NCI-H146 treated with DMSO at 0.1 percent for 48 hours (cell line): ENCODE measurements at regions not wholly inside any gene's neighbourhood (a gene's known extent, or its start where the extent isn't known, plus 50 kb on each side); places are given as distances from the start of the nearest gene placed in this dataset.

Experiments used
- DNase-seq: peaks from one replicate; lab custom pipeline; 2025; ENCODE audit not compliant: unreplicated experiment; lab: John Stamatoyannopoulos, UW

- DNase-seq = no peak
Measured at GRCh38 chr5:117999939-118000549, 988.3 kb downstream of the DTWD2 start.

DNA sequence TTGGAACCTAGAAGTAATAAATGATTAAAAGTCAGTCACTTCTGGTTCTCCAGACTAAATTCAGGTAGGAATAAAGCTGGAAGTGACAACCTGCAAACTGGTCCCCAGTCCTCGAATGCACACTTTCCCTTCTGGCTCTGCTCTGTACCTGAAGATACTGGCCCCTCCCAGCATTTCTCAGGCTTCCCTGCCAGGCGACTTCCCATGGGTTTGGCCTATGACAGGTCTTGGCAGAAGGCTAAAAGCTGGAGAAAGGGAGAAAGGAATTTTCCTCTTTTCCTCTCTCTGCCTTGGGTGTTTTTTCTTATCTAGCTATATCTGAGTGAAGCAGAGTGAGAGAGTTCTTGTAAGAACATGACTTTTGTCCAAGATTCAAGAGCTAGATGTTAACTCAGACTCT lies 1005.7 kb downstream of the DTWD2 start:
- DNase-seq = no peak

DNA sequence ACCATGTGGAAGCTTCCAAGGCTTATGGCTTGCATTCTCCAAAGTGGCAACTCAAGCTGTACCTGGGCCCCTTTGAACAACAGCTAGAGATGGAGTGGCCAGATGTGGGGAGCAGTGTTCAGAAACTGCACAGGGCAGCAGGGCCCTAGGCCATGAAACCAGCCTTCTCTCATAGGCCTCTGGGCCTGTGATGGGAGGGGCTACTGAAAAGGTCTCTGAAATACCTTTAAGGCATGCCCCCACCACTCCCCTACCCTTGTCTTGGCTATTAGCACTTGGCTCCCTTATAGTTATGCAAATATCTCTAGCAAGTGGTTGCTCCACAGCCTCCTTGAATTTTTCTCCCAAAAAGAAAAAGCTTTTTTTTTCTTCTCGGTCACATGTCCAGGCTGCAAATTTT lies 1014.6 kb downstream of the DTWD2 start:
- no peak for DNase-seq

GRCh38 chr5:117955831-117956230 lies 1032.5 kb downstream of the DTWD2 start:
- DNase-seq = no peak

- DNase-seq = no peak
Measured at GRCh38 chr5:117954331-117954730, 1034.0 kb downstream of the DTWD2 start.

- DNase-seq = no peak
Measured at GRCh38 chr5:117953272-117953671, 1035.1 kb downstream of the DTWD2 start.

DNA sequence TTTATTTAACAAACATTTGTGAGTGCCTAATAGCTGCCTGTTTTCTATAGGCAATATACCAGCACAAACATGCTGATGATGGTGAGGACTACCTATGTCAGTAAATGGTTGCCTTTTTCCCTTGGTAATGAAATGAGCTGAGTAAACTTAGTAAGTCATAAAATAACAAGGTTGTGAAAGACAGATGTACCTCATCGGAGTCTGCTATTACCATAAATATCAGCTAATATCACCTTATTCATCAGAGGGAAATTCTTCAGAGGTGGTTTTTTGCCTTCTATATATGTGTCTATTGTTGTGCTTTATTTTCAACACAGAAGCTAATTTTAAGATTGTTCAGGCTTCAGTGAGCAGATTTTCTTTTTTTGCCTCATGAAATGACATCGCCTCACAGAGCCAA lies 1040.5 kb downstream of the DTWD2 start:
- DNase-seq = no peak

DNA sequence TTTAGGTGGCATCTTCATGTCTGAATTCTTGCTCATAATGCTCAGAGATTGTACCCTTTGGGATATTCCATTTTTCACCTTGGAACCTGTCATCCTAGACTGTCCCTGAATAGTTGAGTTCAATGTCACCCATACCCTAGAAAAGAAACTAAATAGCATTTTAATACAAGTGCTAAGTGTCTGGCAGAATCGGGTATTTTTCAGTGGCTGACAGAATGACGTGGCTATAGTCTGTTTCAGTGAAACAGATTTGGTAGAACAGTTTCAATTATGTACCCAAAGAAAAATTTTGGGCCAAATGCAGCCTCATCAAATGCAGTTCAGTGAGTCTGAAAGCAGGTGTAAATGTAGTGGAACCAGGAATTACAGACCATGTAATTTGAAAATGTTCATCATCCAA lies 1041.2 kb downstream of the DTWD2 start:
- no peak for DNase-seq

DNA sequence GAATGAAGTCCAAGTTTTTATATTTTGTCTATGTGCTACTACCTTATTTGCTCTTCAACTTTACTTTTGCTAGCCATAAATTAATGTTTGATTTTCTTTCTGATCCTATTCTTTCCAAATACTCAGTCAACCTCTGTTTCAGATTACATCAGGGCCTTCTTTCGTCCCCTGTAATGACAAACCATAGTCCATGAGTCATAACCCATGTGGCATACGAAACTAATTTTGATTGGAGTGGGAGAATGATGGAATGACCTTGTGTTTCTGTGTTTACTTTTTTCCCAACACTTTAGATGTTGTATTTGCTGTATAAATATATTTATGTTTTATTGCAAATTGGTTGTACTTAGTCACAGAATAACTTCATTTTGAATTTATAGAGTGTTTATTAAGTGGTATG lies 1043.1 kb downstream of the DTWD2 start:
- no peak for DNase-seq

DNA sequence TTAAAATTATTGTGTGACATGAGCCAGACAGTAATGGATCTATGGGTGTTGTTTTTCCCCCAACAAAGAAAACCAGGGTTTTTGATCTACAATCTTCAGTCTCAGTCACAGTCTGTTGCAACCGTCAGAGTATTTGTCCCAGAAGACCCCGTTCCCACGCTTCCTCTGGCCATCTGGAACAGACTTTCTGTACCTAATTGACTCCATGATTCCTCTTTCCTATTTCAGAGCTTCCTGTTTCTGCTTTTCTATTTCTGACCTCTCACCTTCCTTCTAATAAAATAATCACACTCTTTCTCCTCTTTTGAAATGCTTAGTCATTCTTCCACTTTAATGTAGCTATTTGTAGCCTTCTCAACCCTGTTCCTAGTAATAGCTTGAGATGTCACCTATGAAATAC lies 1044.8 kb downstream of the DTWD2 start:
- DNase-seq = no peak

DNA sequence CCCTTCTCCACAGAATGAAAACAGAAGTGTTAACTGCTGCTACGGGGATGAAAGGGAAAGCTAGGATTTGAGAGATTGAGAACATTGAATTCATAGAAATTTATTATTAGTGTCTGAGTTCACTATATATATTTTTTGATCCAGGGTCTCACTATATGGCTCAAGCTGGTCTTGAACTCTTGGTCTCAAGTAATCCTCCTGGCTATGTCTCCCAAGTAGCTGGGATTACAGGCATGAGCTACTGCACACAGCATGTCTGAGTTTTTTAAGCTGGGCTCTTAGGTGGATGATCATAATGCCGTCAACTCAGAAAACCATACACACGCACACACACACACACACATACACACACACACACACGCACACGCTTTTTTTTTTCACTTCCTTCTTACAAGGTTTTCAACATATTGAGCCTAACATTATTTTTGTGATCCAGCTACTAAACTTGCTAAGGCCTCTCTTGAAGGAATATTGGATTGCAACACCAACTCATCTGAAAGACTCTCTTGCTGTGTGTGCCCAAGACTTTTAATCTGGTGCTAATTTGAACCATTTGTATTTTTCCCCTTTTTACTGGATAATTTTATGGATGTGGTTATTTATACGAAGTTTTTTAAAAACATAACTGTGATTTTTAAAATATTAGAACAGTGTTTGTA lies 1045.4 kb downstream of the DTWD2 start:
- no peak for DNase-seq

DNA sequence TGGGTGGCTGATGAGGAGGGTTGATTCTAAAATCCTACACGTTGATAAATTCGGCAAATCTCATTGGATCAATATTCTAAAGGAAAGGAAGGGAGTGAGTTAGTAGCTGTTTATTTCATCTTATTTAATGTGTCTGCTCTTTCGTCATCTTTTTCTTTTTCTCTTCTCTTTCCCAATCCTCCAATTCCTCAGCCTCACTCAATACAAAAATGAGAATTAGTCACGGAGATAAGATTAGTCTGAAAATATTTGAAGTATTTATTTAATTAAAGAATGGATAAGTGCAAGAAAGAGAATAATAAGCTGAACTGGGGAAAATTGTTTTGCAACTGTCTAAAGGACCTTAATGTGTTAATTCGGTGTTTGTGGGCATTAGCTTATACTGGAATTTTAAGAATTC lies 1095.1 kb downstream of the DTWD2 start:
- DNase-seq = no peak

GRCh38 chr5:117892360-117892759 lies 1096.0 kb downstream of the DTWD2 start:
- no peak for DNase-seq

GRCh38 chr5:117889596-117889995 lies 1098.8 kb downstream of the DTWD2 start:
- DNase-seq = no peak

GRCh38 chr5:117888688-117889087 lies 1099.7 kb downstream of the DTWD2 start:
- DNase-seq = no peak

DNA sequence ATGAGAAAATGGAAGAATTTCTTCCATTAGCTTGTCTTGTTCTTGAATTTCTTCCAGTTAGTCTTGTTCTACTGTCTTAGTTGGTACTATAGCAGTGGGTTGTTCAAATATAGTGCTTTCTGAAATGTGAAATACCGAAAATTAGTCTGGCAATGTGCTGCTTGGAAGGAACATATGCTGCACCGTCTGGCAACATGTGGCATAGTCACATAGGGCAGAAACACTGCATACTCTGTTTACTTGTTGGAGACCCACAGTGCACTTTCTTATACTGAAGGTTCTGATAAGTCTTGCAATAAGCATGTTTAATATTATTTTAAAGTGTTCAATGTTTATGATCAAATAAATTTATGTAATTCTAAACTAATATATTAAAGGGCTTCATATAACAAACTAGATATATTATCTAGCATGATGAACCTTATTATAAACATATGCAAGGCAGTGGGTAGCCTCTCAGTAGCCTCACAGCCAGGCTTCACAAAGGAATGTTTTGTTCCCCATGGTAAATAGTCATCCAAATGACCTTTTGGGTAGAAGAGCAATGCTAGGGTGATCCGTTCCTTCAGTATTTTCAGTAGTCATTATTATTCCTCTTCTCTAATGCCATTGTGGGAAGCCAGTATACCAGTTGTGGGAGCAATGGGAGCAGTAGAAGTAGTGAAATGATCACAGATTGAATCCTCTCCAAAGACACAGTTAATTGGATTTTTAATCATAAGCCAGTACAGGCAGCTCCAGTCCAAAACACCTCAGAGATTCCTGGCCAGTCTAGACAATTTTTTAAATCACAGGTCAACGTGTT lies 1106.7 kb downstream of the DTWD2 start:
- no peak for DNase-seq

DNA sequence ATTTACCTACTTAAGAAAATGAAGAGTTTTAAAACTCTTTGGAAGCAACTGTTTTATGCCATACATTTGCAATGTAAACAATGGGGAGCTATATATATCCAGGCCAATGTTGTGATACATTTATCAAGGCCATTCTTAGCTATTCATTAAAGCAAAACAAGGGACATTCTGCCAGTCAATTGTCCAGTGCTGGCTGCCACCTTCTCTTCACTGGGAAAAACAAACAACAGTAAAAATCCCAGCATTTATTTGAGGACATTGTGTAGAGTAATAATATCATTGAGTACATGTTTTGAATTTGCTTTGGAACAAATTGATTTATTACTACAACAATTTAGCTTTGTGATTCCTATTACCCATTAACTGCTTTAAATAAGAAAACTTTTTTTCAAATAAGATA lies 1107.4 kb downstream of the DTWD2 start:
- DNase-seq = no peak

GRCh38 chr5:117877731-117878130 lies 1110.6 kb downstream of the DTWD2 start:
- no peak for DNase-seq

GRCh38 chr5:117872798-117873368 lies 1115.5 kb downstream of the DTWD2 start:
- DNase-seq = no peak

DNA sequence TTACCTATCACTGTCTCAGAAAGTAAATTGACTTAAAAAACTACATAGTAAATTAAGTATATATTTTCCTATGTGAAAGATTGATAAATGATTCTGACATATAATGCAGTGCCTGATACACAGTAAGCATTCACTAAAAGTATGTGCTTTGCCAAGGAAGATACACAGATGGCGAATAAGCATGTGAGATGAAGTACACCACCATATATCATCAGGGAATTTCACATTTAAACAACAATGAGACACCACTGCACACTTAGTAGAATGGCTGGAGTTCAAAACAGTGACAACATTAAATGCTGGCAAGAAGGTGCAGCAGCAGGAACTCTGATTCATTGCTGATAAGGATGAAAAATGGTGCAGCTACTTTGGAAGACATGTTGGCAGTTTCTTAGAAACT lies 1118.8 kb downstream of the DTWD2 start:
- no peak for DNase-seq

DNA sequence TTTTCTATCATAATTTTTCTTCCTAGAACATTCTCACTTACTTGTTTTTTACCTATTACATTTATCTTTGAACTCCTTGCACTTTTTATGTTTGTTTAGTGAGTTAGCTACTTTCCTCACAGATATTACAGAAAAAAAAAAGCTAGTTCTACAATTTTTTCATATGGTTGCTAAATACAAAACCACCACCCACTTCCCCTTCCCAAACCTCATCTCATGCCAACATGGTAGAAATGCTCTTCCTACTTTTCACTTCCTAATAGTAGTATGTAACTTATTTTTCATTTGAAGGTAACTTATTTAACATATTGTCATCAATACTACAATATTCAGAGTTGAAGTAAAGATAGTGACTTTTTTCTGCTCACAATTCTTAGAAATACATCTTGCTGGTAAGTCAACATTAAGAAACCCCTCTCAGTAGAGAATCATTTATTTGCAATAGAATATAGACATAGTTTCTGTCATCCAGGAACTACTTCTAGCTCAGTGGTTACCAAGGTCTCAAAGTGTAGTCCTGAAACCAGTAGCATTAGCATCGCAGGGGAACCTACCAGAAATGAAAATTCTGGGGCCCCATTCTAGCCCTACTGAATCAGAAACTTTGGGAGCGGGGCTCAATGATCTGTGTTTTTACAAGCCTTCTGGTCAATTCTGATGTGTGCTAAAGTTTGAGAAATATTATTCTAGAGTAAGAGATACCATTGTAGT lies 1124.6 kb downstream of the DTWD2 start:
- no peak for DNase-seq
